ENCODE measurements at regions not wholly inside any gene's neighbourhood (a gene's known extent, or its start where the extent isn't known, plus 50 kb on each side); places are given as distances from the start of the nearest gene placed in this dataset.

- Histone ChIP-seq H3K4me1 (ENCODE audit: control insufficient read depth, extremely low read depth, insufficient read depth, low read length) (no peaks in the 10 kb centered on the region), H3K27ac (ENCODE audit: control insufficient read depth, insufficient read depth, low read length) (no peak overlapping the region), H3K9me3 (ENCODE audit: control insufficient read depth, low read depth, low read length) (no peaks in the 10 kb centered on the region), H3K27me3 (ENCODE audit: control insufficient read depth, extremely low read depth, insufficient read depth, low read length) (no peaks in the 10 kb centered on the region), H3K4me3 (ENCODE audit: control insufficient read depth in 2 of 3, extremely low read depth in 1 of 3, insufficient read depth in 2 of 3, low read depth in 1 of 3, low read length in 3 of 3) (no peak overlapping the region), H3K79me2 (ENCODE audit: control insufficient read depth, insufficient read depth, low read length) (no peaks in the 10 kb centered on the region), H3K4me2 (ENCODE audit: control insufficient read depth, extremely low read depth, insufficient read depth, low read depth, low read length) (no peak overlapping the region), H3K9ac (ENCODE audit: control insufficient read depth, extremely low read depth, insufficient read depth, low read length) (no peak overlapping the region), H2AFZ (ENCODE audit: control insufficient read depth, low read length) (no peak overlapping the region), H3K9me1 (ENCODE audit: control insufficient read depth, extremely low read depth, insufficient read depth, low read length) (no peaks in the 10 kb centered on the region), H4K20me1 (ENCODE audit: control insufficient read depth, extremely low read depth, insufficient read depth, low read length) (no peaks in the 10 kb centered on the region), H3K36me3 (ENCODE audit: control insufficient read depth in 2 of 2, extremely low read depth in 1 of 2, insufficient read depth in 2 of 2, low read length in 2 of 2) (no peaks in the 10 kb centered on the region)
- TF ChIP-seq, protein P1, sequence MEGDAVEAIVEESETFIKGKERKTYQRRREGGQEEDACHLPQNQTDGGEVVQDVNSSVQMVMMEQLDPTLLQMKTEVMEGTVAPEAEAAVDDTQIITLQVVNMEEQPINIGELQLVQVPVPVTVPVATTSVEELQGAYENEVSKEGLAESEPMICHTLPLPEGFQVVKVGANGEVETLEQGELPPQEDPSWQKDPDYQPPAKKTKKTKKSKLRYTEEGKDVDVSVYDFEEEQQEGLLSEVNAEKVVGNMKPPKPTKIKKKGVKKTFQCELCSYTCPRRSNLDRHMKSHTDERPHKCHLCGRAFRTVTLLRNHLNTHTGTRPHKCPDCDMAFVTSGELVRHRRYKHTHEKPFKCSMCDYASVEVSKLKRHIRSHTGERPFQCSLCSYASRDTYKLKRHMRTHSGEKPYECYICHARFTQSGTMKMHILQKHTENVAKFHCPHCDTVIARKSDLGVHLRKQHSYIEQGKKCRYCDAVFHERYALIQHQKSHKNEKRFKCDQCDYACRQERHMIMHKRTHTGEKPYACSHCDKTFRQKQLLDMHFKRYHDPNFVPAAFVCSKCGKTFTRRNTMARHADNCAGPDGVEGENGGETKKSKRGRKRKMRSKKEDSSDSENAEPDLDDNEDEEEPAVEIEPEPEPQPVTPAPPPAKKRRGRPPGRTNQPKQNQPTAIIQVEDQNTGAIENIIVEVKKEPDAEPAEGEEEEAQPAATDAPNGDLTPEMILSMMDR (optimal IDR thresholded peaks at IDR 0.05 in 1 of 3, IDR thresholded peaks at IDR 0.05 in 1 of 3, conservative IDR thresholded peaks at IDR 0.05 in 1 of 3; ENCODE audit: extremely low read depth in 1 of 3, insufficient read depth in 2 of 3, low read length in 3 of 3), result no peak
- no peak for TF ChIP-seq EZH2 (IDR thresholded peaks at IDR 0.05; ENCODE audit: low read length)
- DNase-seq (ENCODE audit: low read depth, low spot score) (no peak), FAIRE-seq (no peak)
- dilution Hi-C loops (cut with MboI; ENCODE audit: extremely low pct_ligation_motif_present, low sequenced_read_pairs), result no loop called here
These were observed 1508.2 kb downstream of the CDH11 start for GRCh38 chr16:63613701-63614100.

DNA sequence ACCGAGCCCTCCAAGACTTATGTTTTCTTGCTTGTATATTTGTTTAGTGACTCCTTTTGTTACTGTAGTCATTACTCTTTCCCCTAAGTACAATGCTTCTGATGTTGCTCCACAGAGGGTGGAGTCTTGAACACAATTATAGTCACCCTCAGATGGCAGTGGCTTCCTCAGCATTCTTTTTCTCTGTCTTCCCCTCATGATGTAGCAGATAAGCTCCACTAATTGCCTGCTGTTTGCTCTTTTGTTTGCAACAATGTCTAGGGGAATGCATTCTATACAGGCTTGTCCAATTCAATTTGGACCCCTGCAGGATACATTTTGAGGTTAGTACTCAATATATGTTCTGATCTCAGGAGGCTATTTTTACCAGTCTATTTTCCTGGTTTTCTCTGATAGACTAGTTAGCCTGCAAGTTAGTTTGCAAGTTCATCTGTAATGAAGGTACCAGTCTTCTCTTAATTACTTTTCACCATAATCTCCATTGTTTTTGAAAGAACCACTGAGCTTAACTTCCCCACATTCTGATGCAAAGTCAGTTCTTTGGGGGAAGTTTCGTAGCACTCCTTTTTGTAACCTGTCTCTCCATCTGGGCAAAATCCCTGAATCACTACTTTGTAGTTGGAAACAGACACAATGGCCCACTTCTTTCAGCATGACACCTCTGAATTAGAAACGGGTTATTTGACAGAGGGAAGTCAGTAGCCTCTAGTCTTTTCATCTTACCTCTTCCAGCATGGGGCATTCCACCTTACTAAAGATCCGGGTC is 1509.2 kb downstream of the CDH11 start:
- Histone ChIP-seq H3K4me2 (ENCODE audit: control insufficient read depth, extremely low read depth, insufficient read depth, low read depth, low read length) (no peak overlapping the region), H2AFZ (ENCODE audit: control insufficient read depth, low read length) (no peak overlapping the region), H3K27me3 (ENCODE audit: control insufficient read depth, extremely low read depth, insufficient read depth, low read length) (no peaks in the 10 kb centered on the region), H3K9me3 (ENCODE audit: control insufficient read depth, low read depth, low read length) (no peaks in the 10 kb centered on the region), H3K4me3 (ENCODE audit: control insufficient read depth in 2 of 3, extremely low read depth in 1 of 3, insufficient read depth in 2 of 3, low read depth in 1 of 3, low read length in 3 of 3) (no peak overlapping the region), H3K4me1 (ENCODE audit: control insufficient read depth, extremely low read depth, insufficient read depth, low read length) (no peaks in the 10 kb centered on the region), H4K20me1 (ENCODE audit: control insufficient read depth, extremely low read depth, insufficient read depth, low read length) (no peaks in the 10 kb centered on the region), H3K9ac (ENCODE audit: control insufficient read depth, extremely low read depth, insufficient read depth, low read length) (no peak overlapping the region), H3K36me3 (ENCODE audit: control insufficient read depth in 2 of 2, extremely low read depth in 1 of 2, insufficient read depth in 2 of 2, low read length in 2 of 2) (no peaks in the 10 kb centered on the region), H3K79me2 (ENCODE audit: control insufficient read depth, insufficient read depth, low read length) (no peaks in the 10 kb centered on the region), H3K27ac (ENCODE audit: control insufficient read depth, insufficient read depth, low read length) (no peak overlapping the region), H3K9me1 (ENCODE audit: control insufficient read depth, extremely low read depth, insufficient read depth, low read length) (no peaks in the 10 kb centered on the region)
- FAIRE-seq, result no peak
- no peak for DNase-seq (ENCODE audit: low read depth, low spot score)
- no peak for TF ChIP-seq EZH2 (IDR thresholded peaks at IDR 0.05; ENCODE audit: low read length)
- dilution Hi-C loops (cut with MboI; ENCODE audit: extremely low pct_ligation_motif_present, low sequenced_read_pairs), result no loop called here

DNA sequence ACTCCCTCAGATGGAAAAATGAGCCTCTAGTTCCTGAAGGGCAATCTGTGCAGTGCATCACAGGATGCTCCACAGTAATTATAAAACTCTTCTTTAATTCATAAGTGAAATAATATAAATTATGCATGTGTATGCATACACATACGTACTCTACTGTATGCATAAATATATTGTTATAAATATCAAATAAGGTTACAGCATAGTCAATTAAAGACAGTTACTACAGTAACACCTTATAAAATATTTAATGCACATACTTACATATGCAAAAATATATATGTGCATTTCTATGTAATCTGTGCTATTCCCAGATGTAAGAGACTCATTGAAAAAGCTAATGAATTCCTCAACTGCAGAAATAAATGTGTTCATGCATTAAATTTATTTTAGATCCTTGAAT is 1515.1 kb downstream of the CDH11 start:
- Histone ChIP-seq H3K27me3 (ENCODE audit: control insufficient read depth, extremely low read depth, insufficient read depth, low read length) (no peaks in the 10 kb centered on the region), H3K9me3 (ENCODE audit: control insufficient read depth, low read depth, low read length) (no peaks in the 10 kb centered on the region), H2AFZ (ENCODE audit: control insufficient read depth, low read length) (no peak overlapping the region), H3K79me2 (ENCODE audit: control insufficient read depth, insufficient read depth, low read length) (no peaks in the 10 kb centered on the region), H3K27ac (ENCODE audit: control insufficient read depth, insufficient read depth, low read length) (no peak overlapping the region), H4K20me1 (ENCODE audit: control insufficient read depth, extremely low read depth, insufficient read depth, low read length) (no peaks in the 10 kb centered on the region), H3K9ac (ENCODE audit: control insufficient read depth, extremely low read depth, insufficient read depth, low read length) (no peak overlapping the region), H3K4me3 (ENCODE audit: control insufficient read depth in 2 of 3, extremely low read depth in 1 of 3, insufficient read depth in 2 of 3, low read depth in 1 of 3, low read length in 3 of 3) (no peak overlapping the region), H3K4me2 (ENCODE audit: control insufficient read depth, extremely low read depth, insufficient read depth, low read depth, low read length) (no peak overlapping the region), H3K36me3 (ENCODE audit: control insufficient read depth in 2 of 2, extremely low read depth in 1 of 2, insufficient read depth in 2 of 2, low read length in 2 of 2) (no peaks in the 10 kb centered on the region), H3K4me1 (ENCODE audit: control insufficient read depth, extremely low read depth, insufficient read depth, low read length) (no peaks in the 10 kb centered on the region), H3K9me1 (ENCODE audit: control insufficient read depth, extremely low read depth, insufficient read depth, low read length) (no peaks in the 10 kb centered on the region)
- FAIRE-seq (no peak), DNase-seq (ENCODE audit: low read depth, low spot score) (no peak)
- no peak for TF ChIP-seq EZH2 (IDR thresholded peaks at IDR 0.05; ENCODE audit: low read length)
- TF ChIP-seq, protein P1 (optimal IDR thresholded peaks at IDR 0.05 in 1 of 3, IDR thresholded peaks at IDR 0.05 in 1 of 3, conservative IDR thresholded peaks at IDR 0.05 in 1 of 3; ENCODE audit: extremely low read depth in 1 of 3, insufficient read depth in 2 of 3, low read length in 3 of 3), result no peak
- dilution Hi-C loops (cut with MboI; ENCODE audit: extremely low pct_ligation_motif_present, low sequenced_read_pairs), result no loop called here

Measured in keratinocyte (primary cell).